GM18867 (cell line): ENCODE measurements at regions not wholly inside any gene's neighbourhood (a gene's known extent, or its start where the extent isn't known, plus 50 kb on each side); places are given as distances from the start of the nearest gene placed in this dataset.

Source experiments
- ATAC-seq: cut with Tn5 transposase; IDR thresholded peaks from one replicate; pipeline ENCODE4 v1.9.1; 2021; ENCODE audit warnings: mild to moderate bottlenecking, moderate library complexity; ENCODE audit not compliant: unreplicated experiment

- no peak for ATAC-seq
Observed at GRCh38 chr3:167895684-167896083, 160.2 kb downstream of the SERPINI1 start.

GRCh38 chr3:167895178-167895577 lies 159.7 kb downstream of the SERPINI1 start:
- no peak for ATAC-seq

- no peak for ATAC-seq
Observed at GRCh38 chr3:167892205-167892604, 156.7 kb downstream of the SERPINI1 start.

- no peak for ATAC-seq
Observed at GRCh38 chr3:167887096-167887495, 151.6 kb downstream of the SERPINI1 start.

GRCh38 chr3:167886690-167887089 lies 151.2 kb downstream of the SERPINI1 start:
- ATAC-seq = no peak

GRCh38 chr3:167885277-167885676 lies 149.8 kb downstream of the SERPINI1 start:
- ATAC-seq = no peak

- ATAC-seq = no peak
Observed at GRCh38 chr3:167884481-167884880, 149.0 kb downstream of the SERPINI1 start.

- ATAC-seq = no peak
Observed at GRCh38 chr3:167883452-167883851, 147.9 kb downstream of the SERPINI1 start.

- peak; percentile 91 for ATAC-seq
Observed at GRCh38 chr3:167882057-167882667, 146.6 kb downstream of the SERPINI1 start.

GRCh38 chr3:167880183-167880582 lies 144.7 kb downstream of the SERPINI1 start:
- no peak for ATAC-seq

- ATAC-seq = no peak
Observed at GRCh38 chr3:167876620-167877281, 141.2 kb downstream of the SERPINI1 start.
